NOMO-1 treated with dmso at 0.1 percent for 144 hours (cell line): ENCODE measurements at regions not wholly inside any gene's neighbourhood (a gene's known extent, or its start where the extent isn't known, plus 50 kb on each side); places are given as distances from the start of the nearest gene placed in this dataset.
"Not testable (repeated sequence)": the region's sequence is repeated elsewhere in the genome, so short reads cannot be mapped to it uniquely, and the experiment has no call there.

Experiments
- DNase-seq: peaks from one replicate; lab custom pipeline; 2025; ENCODE audit not compliant: unreplicated experiment; lab: John Stamatoyannopoulos, UW

GRCh38 chr3:21979706-21980105 lies 228.7 kb upstream of the ZNF385D start:
- DNase-seq: no peak

GRCh38 chr3:21989341-21990042 lies 238.5 kb upstream of the ZNF385D start:
- DNase-seq: no peak

DNA sequence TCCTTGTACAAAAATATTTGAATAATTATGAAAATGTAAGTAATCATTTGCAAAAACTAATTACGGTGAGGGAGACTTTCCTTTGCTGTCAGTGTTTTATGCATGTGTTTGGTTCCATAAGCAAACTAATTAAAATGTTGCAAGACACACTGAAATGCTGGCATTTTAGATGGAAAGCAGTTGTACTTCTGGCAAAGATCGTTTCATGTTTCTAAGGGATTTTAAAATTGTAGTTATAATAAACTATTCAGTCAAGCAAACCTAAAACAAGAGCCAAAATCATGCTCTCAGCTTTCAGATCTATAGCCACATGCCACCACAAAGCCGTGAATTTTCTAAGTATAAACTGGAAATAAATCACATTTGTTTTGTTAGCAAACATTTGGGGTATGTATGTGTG lies 240.1 kb upstream of the ZNF385D start:
- no peak for DNase-seq

- no peak for DNase-seq
These were observed 244.1 kb upstream of the ZNF385D start for GRCh38 chr3:21995079-21995607.

DNA sequence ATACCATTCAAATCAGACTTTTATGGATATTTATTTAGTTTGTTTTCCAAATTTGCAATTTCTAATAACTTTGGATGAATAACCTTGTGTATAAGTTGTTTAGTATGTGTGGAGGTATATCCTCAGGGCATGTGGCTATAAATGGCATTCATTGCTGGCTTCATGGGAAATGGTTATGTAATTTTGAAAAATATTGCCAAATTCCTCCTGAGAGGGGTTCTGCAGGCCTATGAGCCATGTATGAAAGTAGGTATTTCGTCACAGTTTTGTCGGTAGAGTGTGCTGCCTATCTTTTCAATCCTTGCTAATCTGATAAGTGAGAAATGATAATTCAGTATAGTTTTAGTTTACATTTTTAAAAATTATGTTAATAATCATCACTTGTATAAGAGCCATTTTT lies 256.4 kb upstream of the ZNF385D start:
- no peak for DNase-seq

GRCh38 chr3:22010997-22011396 lies 260.0 kb upstream of the ZNF385D start:
- DNase-seq: no peak

DNA sequence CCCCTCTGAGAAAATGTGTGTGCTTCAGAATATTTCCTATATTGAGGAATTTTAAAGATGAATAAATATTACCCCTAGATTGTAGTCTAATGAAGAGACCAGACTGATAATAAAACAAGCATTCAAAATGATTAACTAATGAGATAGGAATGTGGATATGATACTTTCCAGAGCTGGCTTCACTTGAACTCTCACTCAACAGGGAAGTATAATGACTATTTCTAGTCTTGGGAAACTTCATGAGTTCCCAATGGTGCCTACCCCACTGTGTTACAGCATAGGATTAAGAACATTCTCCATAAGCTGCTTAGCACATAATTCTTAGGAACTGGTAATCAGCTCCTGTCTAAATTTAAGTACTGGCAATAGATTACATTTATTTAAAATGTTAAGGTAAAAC lies 261.5 kb upstream of the ZNF385D start:
- DNase-seq: no peak

GRCh38 chr3:22013641-22014040 lies 262.6 kb upstream of the ZNF385D start:
- no peak for DNase-seq

DNA sequence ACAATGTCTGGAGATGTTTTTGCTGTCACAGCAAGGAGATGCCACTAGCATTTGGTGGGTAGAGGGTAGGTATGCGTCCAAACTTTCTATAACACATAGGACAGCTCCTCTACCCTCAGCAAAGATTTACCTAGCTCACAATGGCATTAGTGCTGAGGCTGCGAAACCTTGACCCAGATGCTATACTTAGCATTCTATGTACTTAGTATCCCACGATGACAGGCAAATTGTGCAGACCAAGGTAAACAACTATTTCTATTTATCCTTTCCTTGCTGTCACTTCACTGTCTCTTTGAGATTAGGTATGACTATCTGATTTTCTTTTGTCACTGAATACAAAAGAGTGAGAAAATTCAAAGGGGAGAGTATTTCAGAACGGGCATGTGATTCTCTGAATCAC lies 265.2 kb upstream of the ZNF385D start:
- no peak for DNase-seq

DNA sequence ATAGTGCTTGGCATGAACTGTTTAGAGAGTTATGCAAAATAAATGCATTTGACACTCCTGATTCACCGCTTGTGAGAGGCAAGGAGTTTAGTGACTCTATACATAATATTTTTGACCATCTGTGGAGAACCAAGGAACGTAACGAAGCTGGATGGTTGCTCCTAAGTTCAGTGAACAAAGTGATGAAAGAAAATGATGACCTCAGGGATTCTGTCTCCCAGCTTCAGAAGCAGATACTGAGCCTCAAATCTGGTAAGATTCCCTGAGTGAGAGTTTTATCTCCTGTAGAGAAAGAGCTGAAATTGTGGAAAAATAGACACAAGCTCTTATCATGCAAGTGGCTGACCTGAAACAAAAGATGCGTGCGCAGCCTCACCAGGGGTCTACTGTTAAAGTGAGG lies 273.6 kb upstream of the ZNF385D start:
- DNase-seq: not testable (repeated sequence)

- no peak for DNase-seq
These were observed 278.5 kb upstream of the ZNF385D start for GRCh38 chr3:22029480-22029879.

- DNase-seq: no peak
These were observed 288.2 kb upstream of the ZNF385D start for GRCh38 chr3:22039161-22039560.

DNA sequence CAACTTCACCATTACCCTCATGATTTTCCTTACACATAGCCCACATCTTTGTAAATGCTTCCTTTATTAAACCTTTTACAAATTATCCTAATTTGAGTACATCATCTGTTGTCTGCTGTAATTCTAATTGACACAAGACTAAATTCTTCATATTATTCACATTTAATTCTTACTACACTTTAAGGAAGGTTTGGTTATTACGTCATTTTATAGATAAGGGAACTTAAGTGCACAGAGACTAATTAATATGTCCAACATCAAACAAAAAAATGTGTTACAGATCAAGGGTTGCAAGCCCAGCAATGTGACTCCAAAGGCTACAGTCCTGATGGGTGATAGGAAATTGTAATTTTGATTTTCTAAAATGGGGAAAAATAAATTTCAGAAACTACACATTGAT lies 289.1 kb upstream of the ZNF385D start:
- DNase-seq: no peak

- no peak for DNase-seq
These were observed 294.9 kb upstream of the ZNF385D start for GRCh38 chr3:22045882-22046281.

DNA sequence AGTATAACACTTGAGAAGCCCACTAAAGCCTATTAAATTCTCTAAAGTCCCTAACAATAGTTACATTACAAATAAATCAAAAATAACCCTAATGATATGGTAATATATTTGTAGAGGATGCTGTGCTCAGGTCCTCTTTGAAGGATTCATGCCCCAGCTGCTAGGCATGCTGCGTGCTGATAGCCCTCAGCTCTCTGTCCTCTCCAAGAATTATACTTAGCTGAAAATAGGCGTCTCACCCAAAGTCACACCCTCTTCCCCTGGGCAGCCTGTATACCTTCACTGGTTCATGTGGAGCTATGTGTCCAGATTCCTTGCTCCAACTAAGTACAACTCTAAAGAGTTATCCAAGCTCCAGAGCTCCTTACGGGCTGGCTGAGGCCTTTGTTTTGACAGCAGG lies 312.5 kb upstream of the ZNF385D start:
- no peak for DNase-seq

GRCh38 chr3:22068619-22069018 lies 317.6 kb upstream of the ZNF385D start:
- no peak for DNase-seq

GRCh38 chr3:22088204-22088603 lies 337.2 kb upstream of the ZNF385D start:
- no peak for DNase-seq

- DNase-seq: no peak
These were observed 338.3 kb upstream of the ZNF385D start for GRCh38 chr3:22089284-22089683.

DNA sequence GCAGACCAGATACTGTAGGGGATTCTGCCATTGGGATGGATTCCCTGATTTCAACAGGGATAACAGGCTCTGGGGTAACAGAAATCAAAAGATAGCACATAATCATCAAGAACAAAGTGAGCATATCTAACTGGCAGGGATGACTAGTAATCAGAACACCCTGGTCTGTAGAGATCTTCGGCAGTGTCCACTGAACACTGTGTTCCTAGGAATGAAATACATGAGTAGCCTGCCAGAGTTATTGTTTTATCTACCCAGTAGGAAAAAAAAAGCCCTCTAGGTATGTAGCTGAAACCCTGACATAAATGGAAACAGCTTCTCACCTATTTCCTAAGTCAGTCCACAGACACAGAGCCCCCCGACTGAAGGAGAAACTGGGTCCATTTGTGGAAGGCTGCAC lies 340.3 kb upstream of the ZNF385D start:
- no peak for DNase-seq

DNA sequence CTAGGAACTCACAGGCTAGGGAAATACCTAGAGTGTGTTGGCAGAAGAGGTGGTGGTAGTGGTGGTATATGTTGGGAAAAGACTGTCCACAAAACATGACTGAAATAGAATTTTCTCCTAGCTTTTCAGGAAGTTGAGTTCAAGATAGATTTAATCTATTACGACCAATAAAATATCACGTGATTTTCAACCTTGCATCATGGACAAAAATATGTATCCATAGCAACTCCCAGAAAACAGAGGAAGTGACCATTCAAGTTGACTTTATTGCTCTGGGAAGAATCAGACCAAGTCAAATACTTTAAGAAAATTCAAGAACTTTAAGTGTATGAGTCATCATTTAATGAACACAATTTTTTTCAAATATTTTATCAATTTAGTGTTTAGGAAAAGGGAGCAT lies 347.0 kb upstream of the ZNF385D start:
- DNase-seq: no peak

DNA sequence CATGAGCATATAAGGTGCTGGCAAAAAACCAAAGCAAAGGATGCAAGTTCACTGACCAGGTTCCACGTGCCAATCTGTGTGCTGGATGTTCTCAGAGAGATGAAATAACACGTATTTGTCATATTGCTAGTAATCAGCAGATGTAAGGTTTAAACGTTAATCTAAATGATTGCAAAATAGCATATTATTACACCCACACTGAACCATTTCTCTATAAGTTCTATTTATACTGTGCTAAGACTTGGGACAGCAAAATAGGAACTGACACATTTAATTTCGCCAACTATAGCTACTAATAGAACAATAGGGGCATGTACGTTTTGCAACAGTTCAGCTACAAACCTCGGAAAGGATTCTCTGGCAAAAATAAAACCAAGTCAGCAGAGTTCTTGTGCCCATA lies 350.3 kb upstream of the ZNF385D start:
- peak; percentile 9 for DNase-seq

DNA sequence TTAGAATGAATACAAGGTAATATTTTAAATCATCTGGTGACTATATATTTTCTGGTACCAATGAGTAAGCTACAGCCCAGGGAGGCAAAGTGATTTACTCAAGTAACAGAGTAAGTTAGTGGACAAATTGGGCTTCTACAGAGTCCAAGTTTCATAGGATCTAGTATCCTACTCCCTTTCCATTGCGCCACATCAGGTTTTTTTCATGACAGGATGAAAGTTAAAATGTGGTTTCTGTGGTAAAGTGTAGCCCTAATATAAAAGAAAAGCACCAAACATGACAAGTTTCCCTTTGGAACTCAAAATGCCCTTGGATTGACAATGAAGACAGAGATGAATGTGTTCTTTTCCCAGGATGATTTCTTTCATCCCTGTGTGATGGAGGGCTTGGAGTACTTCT lies 350.8 kb upstream of the ZNF385D start:
- DNase-seq: no peak

- no peak for DNase-seq
These were observed 352.4 kb upstream of the ZNF385D start for GRCh38 chr3:22103423-22103822.
